OCI-LY7 (cell line): ENCODE measurements at regions not wholly inside any gene's neighbourhood (a gene's known extent, or its start where the extent isn't known, plus 50 kb on each side); places are given as distances from the start of the nearest gene placed in this dataset.

Experiments
- BruUV-seq: library from RNA; stranded (reverse); fragments of 400-500 nt; replicated peaks from 2 replicates; lab custom pipeline; 2021; lab: Mats Ljungman, UMichigan
- CTCF ChIA-PET: fragments of 300-600 bp; sonication (Branson Sonifier 250); formaldehyde crosslinking; loops from one replicate; lab custom pipeline; 2022; ENCODE audit warnings: antibody characterized with exemption; ENCODE audit not compliant: unreplicated experiment; lab: Charles Lee
- POLR2A ChIA-PET: fragments of 300-600 bp; sonication (Branson Sonifier 250); formaldehyde crosslinking; loops from one replicate; lab custom pipeline; 2022; ENCODE audit warnings: antibody characterized with exemption; lab: Charles Lee
- DNase-seq: peaks from one replicate; pipeline ENCODE4 v3.0.0-alpha.2; 2015; ENCODE audit warnings: low spot score
- H2AFZ ChIP-seq: fragments of 200-600 bp; sonication (generic), shearing (Covaris generic); 2 replicates; pipeline ENCODE4 v1.6.1; 2014; ENCODE audit warnings: mild to moderate bottlenecking, antibody characterized with exemption, low read length, moderate library complexity
- H3K27ac ChIP-seq: fragments of 200-600 bp; sonication (generic); 2 replicates; pipeline ENCODE4 v1.5.1; 2014; ENCODE audit warnings: mixed run types, low read depth, mild to moderate bottlenecking, moderate library complexity, low read length, inconsistent platforms; ENCODE audit not compliant: poor library complexity, severe bottlenecking
- H3K36me3 ChIP-seq: fragments of 200-600 bp; sonication (generic); 2 replicates; pipeline ENCODE4 v1.6.1; 2014; ENCODE audit warnings: mild to moderate bottlenecking, antibody characterized with exemption, low read length, moderate library complexity, mixed read lengths; ENCODE audit not compliant: insufficient read depth
- H3K4me1 ChIP-seq: fragments of 200-600 bp; sonication (generic); 2 replicates; pipeline ENCODE4 v1.5.1; 2014; ENCODE audit warnings: mild to moderate bottlenecking, low read length; ENCODE audit not compliant: insufficient read depth, poor library complexity, severe bottlenecking
- H3K4me2 ChIP-seq: fragments of 200-600 bp; sonication (generic); 2 replicates; pipeline ENCODE4 v1.6.1; 2014; ENCODE audit warnings: mild to moderate bottlenecking, low read length
- H3K4me3 ChIP-seq: fragments of 200-600 bp; sonication (generic); 2 replicates; pipeline ENCODE4 v1.5.1; 2014; ENCODE audit warnings: mild to moderate bottlenecking, low read depth, low read length; ENCODE audit not compliant: poor library complexity, severe bottlenecking
- H3K79me2 ChIP-seq: fragments of 200-600 bp; sonication (generic); 2 replicates; pipeline ENCODE4 v1.6.1; 2016; ENCODE audit warnings: low read depth, mild to moderate bottlenecking, low read length, moderate library complexity, mixed read lengths; ENCODE audit not compliant: insufficient read depth
- H3K9me2 ChIP-seq: fragments of 200-600 bp; sonication (generic); 2 replicates; pipeline ENCODE4 v1.6.1; 2016; ENCODE audit warnings: mild to moderate bottlenecking, low read length, mixed read lengths; ENCODE audit not compliant: insufficient read depth
- H3K9me3 ChIP-seq: fragments of 200-600 bp; sonication (generic); 2 replicates; pipeline ENCODE4 v1.6.1; 2014; ENCODE audit warnings: mild to moderate bottlenecking, mixed run types, low read length, mixed read lengths
- H4K20me1 ChIP-seq: fragments of 200-600 bp; sonication (generic); 2 replicates; pipeline ENCODE4 v1.6.1; 2014; ENCODE audit warnings: mild to moderate bottlenecking, antibody characterized with exemption, low read length, moderate library complexity, mixed read lengths; ENCODE audit not compliant: insufficient read depth
- CTCF ChIP-seq: fragments of 200-600 bp; sonication (generic); conservative IDR thresholded peaks from 2 replicates; pipeline ENCODE4 v1.5.1; 2014; ENCODE audit warnings: mild to moderate bottlenecking, antibody characterized with exemption, low read length, moderate library complexity, mixed read lengths
- EZH2phosphoT487 ChIP-seq: fragments of 200-600 bp; sonication (generic); IDR thresholded peaks from 2 replicates; pipeline ENCODE4 v1.6.1; 2018; ENCODE audit warnings: low read depth, borderline replicate concordance, mild to moderate bottlenecking, mixed run types, antibody characterized with exemption, low read length, moderate library complexity, mixed read lengths
- intact Hi-C: fragments of 100-400 bp; cut with micrococcal nuclease; formaldehyde crosslinking; loops from one replicate; pipeline ENCODE4 v1.10.0; 2022; ENCODE audit not compliant: unreplicated experiment

DNA sequence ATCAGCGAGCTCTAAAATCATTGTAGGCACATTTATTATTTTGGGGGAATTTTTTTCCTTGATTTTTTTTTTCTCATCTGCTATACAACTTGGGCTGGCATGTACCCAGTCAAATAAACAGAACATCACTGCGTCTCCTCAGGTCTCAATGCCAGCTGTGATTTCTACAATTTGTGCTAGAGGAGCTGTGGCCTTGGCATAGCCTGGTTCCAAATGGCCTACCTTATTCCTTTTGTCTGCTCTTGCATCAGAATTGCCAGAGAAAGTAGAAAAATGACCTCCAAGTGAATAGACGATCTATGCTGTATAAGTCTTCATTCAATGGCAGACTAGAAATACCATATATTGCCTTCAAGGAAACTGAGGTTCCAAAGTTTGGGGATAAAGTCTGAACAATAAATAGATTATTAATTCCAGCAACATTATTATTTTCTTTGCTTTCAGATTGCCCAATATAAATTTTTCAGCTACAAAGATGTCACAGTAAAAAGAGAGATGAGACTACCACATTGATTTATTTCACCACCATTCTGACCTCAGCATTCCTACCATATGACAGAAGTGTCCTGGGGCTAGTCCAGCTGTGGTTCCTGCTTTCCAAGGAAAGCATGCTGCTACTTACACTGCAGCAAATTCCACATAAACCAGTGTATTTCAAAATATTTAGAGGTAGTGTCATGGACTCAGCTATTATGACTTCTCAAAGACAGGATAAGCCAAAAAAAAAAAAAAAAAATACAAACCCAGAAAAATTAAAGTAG lies 493.9 kb upstream of the ZNF385D start:
- Histone ChIP-seq H3K9me3 (no peaks in the 10 kb centered on the region), H3K79me2 (no peaks in the 10 kb centered on the region), H3K9me2 (no peaks in the 10 kb centered on the region), H3K36me3 (no peaks in the 10 kb centered on the region), H3K27ac (no peak overlapping the region), H3K4me1 (no peaks in the 10 kb centered on the region), H3K4me3 (no peak overlapping the region), H4K20me1 (no peaks in the 10 kb centered on the region), H2AFZ (no peak overlapping the region), H3K4me2 (no peak overlapping the region)
- no TSS peak for BruUV-seq
- POLR2A ChIA-PET = no interaction called here
- intact Hi-C loops = no loop called here
- CTCF ChIA-PET = no interaction called here
- TF ChIP-seq CTCF = no peak
- no peak for TF ChIP-seq EZH2phosphoT487
- DNase-seq = no peak

DNA sequence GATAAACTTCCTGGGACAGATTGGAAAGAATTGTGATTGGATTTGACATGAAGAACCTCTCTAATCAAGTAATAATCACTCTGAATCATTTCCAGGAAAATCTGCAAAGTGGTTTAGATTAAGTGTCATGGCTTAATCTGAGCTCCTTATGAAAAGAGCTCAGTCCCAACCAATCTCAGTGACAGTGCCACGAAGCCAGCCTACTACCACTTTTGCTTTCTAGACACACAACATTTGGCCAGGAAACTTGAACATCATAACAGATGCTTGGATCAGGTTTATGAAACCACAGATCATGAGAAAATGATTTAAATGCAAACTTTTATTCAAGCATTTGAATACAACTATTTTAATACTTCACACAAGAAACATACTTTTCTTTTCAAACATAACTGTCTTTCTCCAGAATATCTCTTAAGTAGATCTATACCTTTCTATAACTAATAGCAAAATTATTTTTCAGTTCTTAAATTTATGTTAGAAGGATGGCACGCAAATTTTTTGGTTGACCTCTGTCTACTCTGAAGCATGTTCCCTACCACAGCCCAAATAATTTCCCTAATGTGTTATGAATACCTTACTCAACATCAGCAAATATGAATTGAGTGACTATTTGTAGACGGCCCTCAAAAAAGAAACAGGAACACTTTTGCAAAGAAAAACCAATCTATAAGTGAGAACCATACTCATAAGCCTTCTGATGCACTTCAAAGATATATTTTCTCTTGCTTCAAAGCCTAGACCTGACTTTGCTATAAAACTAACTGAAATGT lies 495.0 kb upstream of the ZNF385D start:
- no TSS peak for BruUV-seq
- intact Hi-C loops = no loop called here

More for the DNA sequence above, 495.0 kb upstream of the ZNF385D start:
- no peak overlapping the region for H3K4me2 ChIP-seq
- no peaks in the 10 kb centered on the region for H4K20me1 ChIP-seq
- H2AFZ ChIP-seq = no peak overlapping the region
- H3K9me3 ChIP-seq = no peaks in the 10 kb centered on the region
- TF ChIP-seq CTCF = no peak
- no peak for TF ChIP-seq EZH2phosphoT487
- H3K36me3 ChIP-seq = no peaks in the 10 kb centered on the region
- CTCF ChIA-PET = no interaction called here
- H3K27ac ChIP-seq = no peak overlapping the region
- no peak overlapping the region for H3K4me3 ChIP-seq
- no peaks in the 10 kb centered on the region for H3K4me1 ChIP-seq
- no peak for DNase-seq
- H3K79me2 ChIP-seq = no peaks in the 10 kb centered on the region
- POLR2A ChIA-PET = no interaction called here
- no peaks in the 10 kb centered on the region for H3K9me2 ChIP-seq
